ENCODE measurements at regions not wholly inside any gene's neighbourhood (a gene's known extent, or its start where the extent isn't known, plus 50 kb on each side); places are given as distances from the start of the nearest gene placed in this dataset.
A peak's percentile ranks its signal among the peaks of the same experiment; 100 is the strongest.

- no peak for DNase-seq (ENCODE audit: low read depth)
Observed at GRCh38 chr17:77458202-77459017, 317.6 kb downstream of the SEC14L1 start.

- DNase-seq (ENCODE audit: low read depth), result no peak
Observed at GRCh38 chr17:77459018-77459755, 318.4 kb downstream of the SEC14L1 start.

- no peak for DNase-seq (ENCODE audit: low read depth)
Observed at GRCh38 chr17:77460514-77461046, 319.8 kb downstream of the SEC14L1 start.

GRCh38 chr17:77461277-77462057 is 320.7 kb downstream of the SEC14L1 start:
- DNase-seq (ENCODE audit: low read depth), result no peak

GRCh38 chr17:77462090-77462489 is 321.3 kb downstream of the SEC14L1 start:
- no peak for DNase-seq (ENCODE audit: low read depth)

- no peak for DNase-seq (ENCODE audit: low read depth)
Observed at GRCh38 chr17:77462553-77463497, 322.1 kb downstream of the SEC14L1 start.

- DNase-seq (ENCODE audit: low read depth), result no peak
Observed at GRCh38 chr17:77464988-77465357, 324.2 kb downstream of the SEC14L1 start.

- DNase-seq (ENCODE audit: low read depth), result no peak
Observed at GRCh38 chr17:77465358-77466041, 324.7 kb downstream of the SEC14L1 start.

GRCh38 chr17:77466140-77466539 is 325.4 kb downstream of the SEC14L1 start:
- DNase-seq (ENCODE audit: low read depth), result no peak

- DNase-seq (ENCODE audit: low read depth), result no peak
Observed at GRCh38 chr17:77466596-77467223, 325.9 kb downstream of the SEC14L1 start.

- DNase-seq (ENCODE audit: low read depth), result no peak
Observed at GRCh38 chr17:77467521-77467920, 326.8 kb downstream of the SEC14L1 start.

GRCh38 chr17:77468897-77469296 is 328.1 kb downstream of the SEC14L1 start:
- no peak for DNase-seq (ENCODE audit: low read depth)

- DNase-seq (ENCODE audit: low read depth), result no peak
Observed at GRCh38 chr17:77470330-77470786, 329.6 kb downstream of the SEC14L1 start.

- no peak for DNase-seq (ENCODE audit: low read depth)
Observed at GRCh38 chr17:77470800-77471733, 330.3 kb downstream of the SEC14L1 start.

- DNase-seq (ENCODE audit: low read depth), result peak; percentile 79
Observed at GRCh38 chr17:77471984-77472461, 331.3 kb downstream of the SEC14L1 start.

GRCh38 chr17:77472468-77473310 is 331.9 kb downstream of the SEC14L1 start:
- no peak for DNase-seq (ENCODE audit: low read depth)

GRCh38 chr17:77473615-77474226 is 333.0 kb downstream of the SEC14L1 start:
- DNase-seq (ENCODE audit: low read depth), result no peak

Measured in fibroblast of gingiva (primary cell).